ENCODE measurements at regions not wholly inside any gene's neighbourhood (a gene's known extent, or its start where the extent isn't known, plus 50 kb on each side); places are given as distances from the start of the nearest gene placed in this dataset.

DNA sequence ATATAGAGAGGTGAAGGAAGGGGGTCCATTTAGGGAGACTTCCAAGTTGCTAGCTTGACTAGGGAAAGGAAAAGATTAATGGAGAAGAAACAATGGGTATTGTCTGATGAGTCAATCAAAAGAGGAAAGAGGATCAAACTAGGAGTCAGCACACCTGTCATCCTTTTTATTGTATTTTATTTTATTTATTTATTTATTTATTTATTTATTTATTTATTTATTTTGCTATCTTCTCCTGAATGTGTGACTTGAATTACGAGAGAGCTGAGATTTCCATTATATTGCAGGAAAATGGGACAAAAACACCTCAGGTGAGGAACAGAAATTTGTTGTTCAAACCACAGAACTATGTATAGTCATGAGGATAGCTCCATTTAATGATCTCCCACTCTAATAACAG, 58.9 kb downstream of the NUDT11 start:
- intact Hi-C loops (cut with micrococcal nuclease; ENCODE audit: unreplicated experiment) = no loop called here
- Mint-ChIP-seq H3K4me1 (ENCODE audit: low read depth, unreplicated experiment) (no peaks in the 10 kb centered on the region), H3K4me3 (ENCODE audit: low read depth, unreplicated experiment) (no peak overlapping the region), H3K27ac (ENCODE audit: unreplicated experiment) (no peak overlapping the region), H3K9me3 (ENCODE audit: low read depth, unreplicated experiment) (no peaks in the 10 kb centered on the region), H3K36me3 (ENCODE audit: insufficient read depth, unreplicated experiment) (no peaks in the 10 kb centered on the region), H3K27me3 (ENCODE audit: unreplicated experiment) (no peaks in the 10 kb centered on the region)
- CTCF ChIA-PET = no interaction called here
- TF ChIP-seq, protein P1, sequence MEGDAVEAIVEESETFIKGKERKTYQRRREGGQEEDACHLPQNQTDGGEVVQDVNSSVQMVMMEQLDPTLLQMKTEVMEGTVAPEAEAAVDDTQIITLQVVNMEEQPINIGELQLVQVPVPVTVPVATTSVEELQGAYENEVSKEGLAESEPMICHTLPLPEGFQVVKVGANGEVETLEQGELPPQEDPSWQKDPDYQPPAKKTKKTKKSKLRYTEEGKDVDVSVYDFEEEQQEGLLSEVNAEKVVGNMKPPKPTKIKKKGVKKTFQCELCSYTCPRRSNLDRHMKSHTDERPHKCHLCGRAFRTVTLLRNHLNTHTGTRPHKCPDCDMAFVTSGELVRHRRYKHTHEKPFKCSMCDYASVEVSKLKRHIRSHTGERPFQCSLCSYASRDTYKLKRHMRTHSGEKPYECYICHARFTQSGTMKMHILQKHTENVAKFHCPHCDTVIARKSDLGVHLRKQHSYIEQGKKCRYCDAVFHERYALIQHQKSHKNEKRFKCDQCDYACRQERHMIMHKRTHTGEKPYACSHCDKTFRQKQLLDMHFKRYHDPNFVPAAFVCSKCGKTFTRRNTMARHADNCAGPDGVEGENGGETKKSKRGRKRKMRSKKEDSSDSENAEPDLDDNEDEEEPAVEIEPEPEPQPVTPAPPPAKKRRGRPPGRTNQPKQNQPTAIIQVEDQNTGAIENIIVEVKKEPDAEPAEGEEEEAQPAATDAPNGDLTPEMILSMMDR (IDR thresholded peaks at IDR 0.05; ENCODE audit: unreplicated experiment) = no peak
- DNase-seq = no peak
- BruUV-seq (replicated peaks) = no TSS peak

DNA sequence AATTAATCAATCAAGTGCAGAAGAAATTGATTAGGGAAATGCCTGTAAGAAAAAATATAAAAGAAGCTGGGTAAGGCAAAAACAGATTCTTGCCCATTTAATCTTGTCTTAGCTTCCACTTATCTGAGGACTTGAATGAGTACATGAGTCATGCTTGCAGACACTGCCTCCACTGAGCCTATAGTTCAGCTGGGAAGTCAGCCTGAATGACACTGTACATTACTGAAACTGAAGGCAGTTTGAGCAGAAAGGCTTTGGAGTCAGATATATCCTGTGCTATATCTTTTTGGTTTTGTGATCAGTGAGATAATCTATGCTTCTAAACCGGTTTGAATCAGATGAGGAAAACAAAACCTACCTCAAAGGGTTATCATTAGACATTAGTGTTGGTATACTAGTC, 61.3 kb downstream of the NUDT11 start:
- H3K27me3 Mint-ChIP-seq (ENCODE audit: unreplicated experiment) = no peaks in the 10 kb centered on the region
- no peaks in the 10 kb centered on the region for H3K36me3 Mint-ChIP-seq (ENCODE audit: insufficient read depth, unreplicated experiment)
- no TSS peak for BruUV-seq (replicated peaks)
- TF ChIP-seq, protein P1 (IDR thresholded peaks at IDR 0.05; ENCODE audit: unreplicated experiment) = no peak
- H3K9me3 Mint-ChIP-seq (ENCODE audit: low read depth, unreplicated experiment) = no peaks in the 10 kb centered on the region
- intact Hi-C loops (cut with micrococcal nuclease; ENCODE audit: unreplicated experiment) = no loop called here
- DNase-seq = no peak
- no peak overlapping the region for H3K27ac Mint-ChIP-seq (ENCODE audit: unreplicated experiment)
- CTCF ChIA-PET = no interaction called here
- H3K4me1 Mint-ChIP-seq (ENCODE audit: low read depth, unreplicated experiment) = no peaks in the 10 kb centered on the region
- no peak overlapping the region for H3K4me3 Mint-ChIP-seq (ENCODE audit: low read depth, unreplicated experiment)

DNA sequence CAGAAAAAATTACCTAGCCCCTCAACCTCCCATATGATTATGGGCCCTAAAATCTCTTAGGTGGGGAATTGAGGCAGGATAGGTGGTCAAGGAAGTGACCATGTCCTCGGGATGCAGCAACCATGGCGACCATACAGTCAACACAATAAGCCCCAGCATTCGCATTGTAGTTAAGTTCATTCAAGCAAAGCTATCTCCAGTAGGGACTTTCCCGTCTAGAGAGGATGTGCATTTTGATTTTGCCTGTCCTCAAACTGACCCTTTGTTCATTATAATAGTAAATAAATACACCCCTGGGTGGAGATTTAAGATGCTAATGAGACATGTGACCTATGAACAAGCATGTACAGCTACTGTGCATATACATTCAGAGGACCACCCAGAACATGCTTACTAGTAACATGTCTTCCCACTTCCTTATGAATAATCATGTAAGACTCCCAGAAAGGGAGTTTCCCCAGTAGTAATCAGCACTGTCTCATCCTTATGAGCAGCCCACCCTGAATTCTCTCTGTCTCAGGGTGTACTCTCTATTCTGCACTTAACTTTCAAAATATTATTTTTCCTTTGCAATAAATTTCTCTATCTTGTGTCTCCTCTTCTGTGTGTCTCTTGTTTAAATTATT, 74.3 kb downstream of the NUDT11 start:
- no peak overlapping the region for H3K27ac Mint-ChIP-seq (ENCODE audit: unreplicated experiment)
- DNase-seq = no peak
- no peaks in the 10 kb centered on the region for H3K36me3 Mint-ChIP-seq (ENCODE audit: insufficient read depth, unreplicated experiment)
- CTCF ChIA-PET = no interaction called here
- no peaks in the 10 kb centered on the region for H3K9me3 Mint-ChIP-seq (ENCODE audit: low read depth, unreplicated experiment)
- TF ChIP-seq, protein P1 (IDR thresholded peaks at IDR 0.05; ENCODE audit: unreplicated experiment) = no peak
- peaks cover 19% of the 10 kb centered on the region for H3K27me3 Mint-ChIP-seq (ENCODE audit: unreplicated experiment)
- intact Hi-C loops (cut with micrococcal nuclease; ENCODE audit: unreplicated experiment) = loop anchor here (2.0 kb wide), 1 partner anchor 85 kb away; no protein-coding TSS in a partner anchor
- H3K4me1 Mint-ChIP-seq (ENCODE audit: low read depth, unreplicated experiment) = no peaks in the 10 kb centered on the region
- no peak overlapping the region for H3K4me3 Mint-ChIP-seq (ENCODE audit: low read depth, unreplicated experiment)
- no TSS peak for BruUV-seq (replicated peaks)

DNA sequence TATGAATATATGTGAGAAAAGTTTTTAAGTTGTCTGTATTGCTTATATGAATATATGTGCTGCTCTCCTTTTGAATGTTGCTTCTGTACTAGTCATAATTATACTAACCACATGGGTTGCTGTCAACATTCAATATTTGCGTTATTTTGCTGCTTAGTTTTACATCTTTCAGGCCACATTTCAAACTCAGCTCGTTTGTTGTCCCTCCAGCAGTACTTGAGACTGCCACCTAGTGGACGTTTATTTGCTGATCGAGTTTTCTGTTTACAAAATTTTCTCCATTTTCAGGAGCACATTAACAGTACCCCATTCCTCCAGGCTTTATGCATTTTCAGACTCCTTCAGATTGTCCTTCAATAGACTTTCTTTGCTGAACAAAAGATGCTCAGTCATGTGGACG, 75.8 kb downstream of the NUDT11 start:
- intact Hi-C loops (cut with micrococcal nuclease; ENCODE audit: unreplicated experiment) = loop anchor here (2.0 kb wide), 1 partner anchor 84 kb away; no protein-coding TSS in a partner anchor

More for the DNA sequence above, 75.8 kb downstream of the NUDT11 start:
- TF ChIP-seq, protein P1 (IDR thresholded peaks at IDR 0.05; ENCODE audit: unreplicated experiment) = no peak
- no TSS peak for BruUV-seq (replicated peaks)
- Mint-ChIP-seq H3K9me3 (ENCODE audit: low read depth, unreplicated experiment) (no peaks in the 10 kb centered on the region), H3K27me3 (ENCODE audit: unreplicated experiment) (peaks cover 19% of the 10 kb centered on the region), H3K4me1 (ENCODE audit: low read depth, unreplicated experiment) (no peaks in the 10 kb centered on the region), H3K27ac (ENCODE audit: unreplicated experiment) (no peak overlapping the region), H3K4me3 (ENCODE audit: low read depth, unreplicated experiment) (no peak overlapping the region), H3K36me3 (ENCODE audit: insufficient read depth, unreplicated experiment) (no peaks in the 10 kb centered on the region)
- CTCF ChIA-PET = interaction anchor here (0.9 to 1.5 kb wide), 2 partner anchors 9 to 84 kb away, joined by 4 to 5 read pairs; no protein-coding TSS in a partner anchor
- DNase-seq = peak; percentile 25

Data from Calu3 (cell line).